ENCODE measurements at regions not wholly inside any gene's neighbourhood (a gene's known extent, or its start where the extent isn't known, plus 50 kb on each side); places are given as distances from the start of the nearest gene placed in this dataset.

DNA sequence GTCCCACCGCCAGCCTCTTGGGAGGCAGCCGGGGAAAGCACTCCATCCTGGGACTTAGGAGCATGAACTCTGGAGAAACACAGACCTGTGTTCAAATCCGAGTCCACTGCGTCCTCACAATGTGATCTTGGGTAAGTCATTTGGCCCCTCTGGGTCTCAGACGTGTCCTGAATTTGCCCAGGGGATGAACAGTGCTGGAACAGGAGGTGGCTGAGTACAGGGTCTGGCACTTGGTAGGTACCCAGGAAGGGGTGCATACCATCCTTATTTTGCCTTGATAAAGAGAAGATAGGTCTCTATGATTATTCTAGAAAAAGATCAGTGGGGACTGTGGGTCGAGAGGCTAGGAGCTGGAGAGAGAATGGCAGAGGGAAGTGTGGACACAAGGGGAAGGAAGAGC, 135.7 kb downstream of the FGF18 start:
- TF ChIP-seq, protein P1, sequence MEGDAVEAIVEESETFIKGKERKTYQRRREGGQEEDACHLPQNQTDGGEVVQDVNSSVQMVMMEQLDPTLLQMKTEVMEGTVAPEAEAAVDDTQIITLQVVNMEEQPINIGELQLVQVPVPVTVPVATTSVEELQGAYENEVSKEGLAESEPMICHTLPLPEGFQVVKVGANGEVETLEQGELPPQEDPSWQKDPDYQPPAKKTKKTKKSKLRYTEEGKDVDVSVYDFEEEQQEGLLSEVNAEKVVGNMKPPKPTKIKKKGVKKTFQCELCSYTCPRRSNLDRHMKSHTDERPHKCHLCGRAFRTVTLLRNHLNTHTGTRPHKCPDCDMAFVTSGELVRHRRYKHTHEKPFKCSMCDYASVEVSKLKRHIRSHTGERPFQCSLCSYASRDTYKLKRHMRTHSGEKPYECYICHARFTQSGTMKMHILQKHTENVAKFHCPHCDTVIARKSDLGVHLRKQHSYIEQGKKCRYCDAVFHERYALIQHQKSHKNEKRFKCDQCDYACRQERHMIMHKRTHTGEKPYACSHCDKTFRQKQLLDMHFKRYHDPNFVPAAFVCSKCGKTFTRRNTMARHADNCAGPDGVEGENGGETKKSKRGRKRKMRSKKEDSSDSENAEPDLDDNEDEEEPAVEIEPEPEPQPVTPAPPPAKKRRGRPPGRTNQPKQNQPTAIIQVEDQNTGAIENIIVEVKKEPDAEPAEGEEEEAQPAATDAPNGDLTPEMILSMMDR (IDR thresholded peaks at IDR 0.05), result no peak
- no peak for TF ChIP-seq POLR2A (IDR thresholded peaks at IDR 0.05)

Data from right lobe of liver (tissue), 4 donors.